Vagina (tissue), 2 donors: ENCODE measurements at regions not wholly inside any gene's neighbourhood (a gene's known extent, or its start where the extent isn't known, plus 50 kb on each side); places are given as distances from the start of the nearest gene placed in this dataset.
"Not testable (repeated sequence)": the region's sequence is repeated elsewhere in the genome, so short reads cannot be mapped to it uniquely, and the experiment has no call there.

ENCODE experiments used
- CTCF ChIP-seq, 3 experiments: fragments of 450-650 bp in 2 of 3; fragments of 200-600 bp in 1 of 3; sonication (generic) in 1 of 3; IDR thresholded peaks; one replicate each; pipeline ENCODE4 v1.5.1; 2017 to 2019; ENCODE audit warnings: antibody characterized with exemption in 3 of 3, mild to moderate bottlenecking in 2 of 3, moderate library complexity in 2 of 3
- POLR2A ChIP-seq, 2 donors: fragments of 450-650 bp; IDR thresholded peaks; one replicate each; pipeline ENCODE4 v1.6.1; 2017; ENCODE audit warnings: antibody characterized with exemption in 2 of 2, mild to moderate bottlenecking in 2 of 2, moderate library complexity in 2 of 2

- TF ChIP-seq CTCF, POLR2A (IDR thresholded peaks at IDR 0.05): not testable (repeated sequence)
These were observed 221.9 kb upstream of the LRRC61 start for GRCh38 chr7:150101282-150101681.
